Inferior parietal cortex (tissue), 1 donor: ENCODE measurements at regions not wholly inside any gene's neighbourhood (a gene's known extent, or its start where the extent isn't known, plus 50 kb on each side); places are given as distances from the start of the nearest gene placed in this dataset.

ENCODE experiments used
- DNase-seq: peaks from one replicate; pipeline ENCODE4 v3.0.0-alpha.2; 2016; ENCODE audit errors: extremely low spot score

GRCh38 chr13:58190577-58190976 lies 559.0 kb downstream of the PCDH17 start:
- no peak for DNase-seq

GRCh38 chr13:58191754-58192153 lies 560.2 kb downstream of the PCDH17 start:
- no peak for DNase-seq

- no peak for DNase-seq
Observed at GRCh38 chr13:58202099-58202498, 570.6 kb downstream of the PCDH17 start.

GRCh38 chr13:58207501-58207900 lies 576.0 kb downstream of the PCDH17 start:
- no peak for DNase-seq

- no peak for DNase-seq
Observed at GRCh38 chr13:58235454-58235853, 603.9 kb downstream of the PCDH17 start.

- DNase-seq, result no peak
Observed at GRCh38 chr13:58238972-58239773, 607.6 kb downstream of the PCDH17 start.

GRCh38 chr13:58239774-58240268 lies 608.3 kb downstream of the PCDH17 start:
- no peak for DNase-seq

- no peak for DNase-seq
Observed at GRCh38 chr13:58247080-58247479, 615.5 kb downstream of the PCDH17 start.

GRCh38 chr13:58254943-58255342 lies 623.4 kb downstream of the PCDH17 start:
- no peak for DNase-seq

GRCh38 chr13:58266271-58266670 lies 634.7 kb downstream of the PCDH17 start:
- DNase-seq, result no peak

- no peak for DNase-seq
Observed at GRCh38 chr13:58298556-58299135, 667.1 kb downstream of the PCDH17 start.

- DNase-seq, result no peak
Observed at GRCh38 chr13:58300224-58300623, 668.7 kb downstream of the PCDH17 start.

GRCh38 chr13:58300974-58301681 lies 669.6 kb downstream of the PCDH17 start:
- DNase-seq, result no peak

GRCh38 chr13:58302349-58302748 lies 670.8 kb downstream of the PCDH17 start:
- no peak for DNase-seq

- DNase-seq, result no peak
Observed at GRCh38 chr13:58306062-58306461, 674.5 kb downstream of the PCDH17 start.

- DNase-seq, result no peak
Observed at GRCh38 chr13:58313219-58313618, 681.7 kb downstream of the PCDH17 start.

- DNase-seq, result no peak
Observed at GRCh38 chr13:58318495-58319167, 687.1 kb downstream of the PCDH17 start.

GRCh38 chr13:58324161-58324560 lies 692.6 kb downstream of the PCDH17 start:
- no peak for DNase-seq

GRCh38 chr13:58329746-58330145 lies 698.2 kb downstream of the PCDH17 start:
- no peak for DNase-seq

GRCh38 chr13:58340895-58341294 lies 709.4 kb downstream of the PCDH17 start:
- DNase-seq, result no peak

- DNase-seq, result no peak
Observed at GRCh38 chr13:58341318-58341717, 709.8 kb downstream of the PCDH17 start.

- DNase-seq, result no peak
Observed at GRCh38 chr13:58343076-58343475, 711.5 kb downstream of the PCDH17 start.
